NCI-H748 (cell line): ENCODE measurements at regions not wholly inside any gene's neighbourhood (a gene's known extent, or its start where the extent isn't known, plus 50 kb on each side); places are given as distances from the start of the nearest gene placed in this dataset.
"Not testable (repeated sequence)": the region's sequence is repeated elsewhere in the genome, so short reads cannot be mapped to it uniquely, and the experiment has no call there.

Source experiments
- DNase-seq: peaks from one replicate; lab custom pipeline; 2025; ENCODE audit not compliant: unreplicated experiment; lab: John Stamatoyannopoulos, UW

DNA sequence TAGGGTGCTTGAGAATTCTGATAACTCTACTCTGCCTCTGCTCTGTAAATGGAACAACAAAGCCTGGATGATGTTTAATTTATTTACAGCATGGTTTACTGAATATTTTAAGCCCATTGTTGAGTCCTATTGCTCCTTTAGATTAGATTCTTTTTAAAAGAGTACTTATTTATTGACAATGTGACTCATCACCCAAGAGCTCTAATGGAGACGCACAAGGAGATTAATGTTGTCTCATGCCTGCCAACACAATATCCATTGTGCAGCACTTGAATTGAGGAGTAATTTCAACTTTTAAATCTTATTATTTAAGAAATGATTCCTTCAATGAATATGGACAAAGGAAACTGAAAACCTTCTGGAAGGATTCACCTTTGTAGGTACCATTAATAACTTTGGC is 691.4 kb downstream of the ZBBX start:
- no peak for DNase-seq

DNA sequence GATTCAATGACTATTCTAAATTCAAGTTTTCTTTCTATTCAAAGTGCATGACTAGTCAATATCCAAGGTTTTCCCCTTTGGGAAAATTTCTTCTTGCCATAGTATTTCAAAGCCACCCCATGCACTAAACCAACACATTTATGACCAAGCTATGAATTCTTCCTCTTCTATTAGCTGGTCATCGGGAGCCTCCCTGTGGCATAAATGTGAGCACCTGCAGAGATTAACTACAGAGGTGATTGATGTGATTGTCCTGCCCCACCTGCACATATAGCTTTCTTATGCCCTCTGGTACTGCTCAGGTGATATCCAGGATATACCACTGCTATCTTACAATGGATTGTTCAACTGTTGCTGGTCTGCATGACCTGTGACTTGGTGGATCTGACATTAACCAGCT is 694.9 kb downstream of the ZBBX start:
- DNase-seq, result peak; percentile 1

DNA sequence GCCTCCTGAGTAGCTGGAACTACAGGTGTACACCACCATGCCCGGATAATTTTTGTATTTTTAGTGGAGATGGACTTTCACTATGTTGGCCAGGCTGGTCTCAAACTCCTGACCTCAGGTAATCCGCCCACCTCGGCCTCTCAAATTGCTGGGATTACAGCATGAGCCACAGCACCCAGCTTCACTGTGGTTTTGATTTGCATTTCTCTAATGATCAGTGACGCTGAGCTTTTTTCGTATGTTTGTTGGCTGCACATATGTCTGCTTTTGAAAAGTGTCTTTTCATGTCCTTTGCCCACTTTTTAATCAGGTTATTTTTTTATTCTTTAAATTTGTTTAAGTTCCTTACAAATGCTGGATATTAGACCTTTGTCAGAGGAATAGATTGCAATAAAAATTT is 696.0 kb downstream of the ZBBX start:
- DNase-seq, result not testable (repeated sequence)

DNA sequence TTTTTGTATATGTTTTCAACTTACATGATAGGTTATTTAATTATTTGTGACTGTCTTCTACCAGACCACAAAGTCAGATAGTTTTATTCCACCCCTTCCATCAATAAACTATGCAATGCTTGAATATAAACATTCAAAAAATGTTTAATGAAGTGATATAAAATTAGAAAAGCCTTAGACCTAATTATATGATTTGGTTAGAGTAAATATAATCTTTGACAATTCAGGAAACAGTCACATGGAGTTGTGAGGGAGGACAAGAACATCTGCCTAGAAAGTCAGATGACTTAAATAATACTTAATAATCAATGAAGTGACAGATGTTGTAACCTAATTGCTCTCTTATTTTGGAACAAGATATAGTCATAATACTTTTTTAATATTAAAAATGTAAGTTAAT is 710.3 kb downstream of the ZBBX start:
- DNase-seq, result no peak

DNA sequence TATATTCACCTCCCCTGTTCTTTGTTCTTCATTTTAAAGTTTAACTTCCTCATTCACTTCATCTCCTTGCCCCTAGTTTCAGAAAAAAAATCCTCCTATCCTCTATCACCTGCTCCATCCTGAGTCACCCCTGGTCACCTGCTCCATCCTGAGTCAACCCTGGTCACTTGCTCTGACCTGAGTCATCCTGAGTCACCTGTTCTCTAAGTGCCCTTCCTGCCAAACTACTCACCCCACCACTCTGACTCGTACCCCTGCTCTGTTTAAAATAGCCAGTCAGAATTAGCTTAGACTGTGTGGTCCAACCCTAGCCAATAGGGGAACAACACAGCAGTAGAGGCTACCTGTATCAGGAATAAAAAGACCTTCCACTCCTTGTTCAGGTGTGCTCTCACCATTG is 716.9 kb downstream of the ZBBX start:
- no peak for DNase-seq

DNA sequence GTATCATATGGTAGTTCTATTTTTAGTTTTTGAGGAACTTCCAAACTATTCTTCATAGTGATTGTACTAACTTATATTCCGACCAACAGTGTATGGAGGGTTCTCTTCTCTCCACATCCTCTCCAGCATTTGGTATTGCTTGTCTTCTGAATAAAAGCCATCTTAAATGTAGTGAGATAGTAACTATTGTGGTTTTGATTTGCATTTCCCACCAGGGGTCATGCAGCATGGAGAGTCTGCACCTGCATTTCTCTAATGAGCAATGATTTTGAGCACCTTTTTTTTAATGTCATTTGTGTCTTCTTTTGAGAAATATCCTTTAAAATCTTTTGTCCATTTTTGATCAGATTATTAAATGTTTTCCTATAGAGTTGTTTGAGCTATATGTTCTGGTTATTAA is 718.5 kb downstream of the ZBBX start:
- no peak for DNase-seq

DNA sequence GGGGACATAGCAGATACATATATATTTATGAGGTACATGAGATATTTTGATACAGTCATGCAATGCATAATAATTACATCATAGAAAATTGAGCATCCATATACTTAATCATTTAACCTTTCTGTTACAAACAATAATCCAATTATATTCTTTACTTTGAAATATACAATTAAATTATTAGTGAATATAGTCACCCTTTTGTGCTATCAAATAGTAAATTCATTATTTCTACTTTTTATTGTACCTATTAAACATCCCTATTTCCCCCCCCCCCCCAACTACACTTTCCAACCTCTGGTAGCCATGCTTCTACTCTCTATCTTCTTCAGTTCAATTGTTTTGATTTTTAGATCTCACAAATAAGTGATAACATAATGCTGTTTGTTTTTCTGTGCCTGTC is 719.1 kb downstream of the ZBBX start:
- DNase-seq, result no peak

DNA sequence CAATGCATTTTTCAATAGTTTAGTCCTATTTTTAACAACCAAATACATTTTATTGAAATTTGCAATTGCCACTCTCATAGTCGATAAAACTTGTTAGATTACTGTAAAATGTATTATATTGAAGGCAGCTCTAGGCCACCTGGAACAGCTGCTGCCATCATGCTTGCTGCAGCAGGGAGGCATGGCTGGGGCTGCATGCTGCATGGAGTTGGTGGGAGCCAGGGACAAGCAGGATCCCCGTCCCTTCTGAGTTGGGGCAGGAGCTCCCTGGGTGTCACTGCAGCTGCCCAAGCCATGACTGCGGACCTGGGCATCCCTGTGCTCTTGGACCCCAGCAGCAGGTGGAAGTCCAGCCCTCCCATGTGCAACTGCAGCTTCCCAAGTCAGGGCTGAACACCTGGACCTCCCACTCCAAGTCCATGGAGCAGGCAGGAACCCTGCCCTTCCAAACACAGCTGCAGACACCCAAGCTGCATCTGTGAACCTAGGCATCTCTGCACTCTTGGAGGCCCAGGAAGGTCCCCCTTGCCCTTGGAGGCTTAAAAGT is 742.0 kb downstream of the ZBBX start:
- DNase-seq, result no peak

DNA sequence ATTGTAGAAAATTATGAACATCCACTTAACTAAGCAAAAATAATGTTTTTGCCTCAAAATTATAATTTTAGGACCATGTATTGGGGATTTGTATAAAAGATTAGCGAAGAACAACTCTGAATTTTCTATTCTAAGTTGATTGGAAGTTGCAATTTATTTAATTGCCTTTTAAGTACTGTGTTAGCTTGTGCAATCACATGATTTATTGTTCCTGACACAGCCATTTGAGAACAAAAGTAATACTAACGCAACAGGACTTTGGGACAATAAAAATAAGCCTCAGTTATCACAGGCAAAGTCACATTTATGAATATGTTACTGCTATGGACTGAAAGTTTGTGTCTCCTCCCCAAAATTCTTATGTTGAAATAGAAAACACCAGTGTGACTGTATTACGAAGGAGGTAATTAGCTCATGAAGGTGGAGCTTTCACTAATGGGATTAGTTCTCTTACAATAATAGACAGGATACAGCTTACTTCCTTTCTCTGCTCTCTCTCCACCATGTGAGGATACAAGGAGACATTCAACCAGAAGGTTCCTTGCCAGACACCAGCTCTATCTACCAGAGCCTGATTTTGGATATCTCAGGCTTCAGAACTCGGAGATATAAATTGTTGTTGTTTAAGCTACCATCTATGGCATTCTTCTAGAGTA is 745.9 kb downstream of the ZBBX start:
- DNase-seq, result peak; percentile 30

DNA sequence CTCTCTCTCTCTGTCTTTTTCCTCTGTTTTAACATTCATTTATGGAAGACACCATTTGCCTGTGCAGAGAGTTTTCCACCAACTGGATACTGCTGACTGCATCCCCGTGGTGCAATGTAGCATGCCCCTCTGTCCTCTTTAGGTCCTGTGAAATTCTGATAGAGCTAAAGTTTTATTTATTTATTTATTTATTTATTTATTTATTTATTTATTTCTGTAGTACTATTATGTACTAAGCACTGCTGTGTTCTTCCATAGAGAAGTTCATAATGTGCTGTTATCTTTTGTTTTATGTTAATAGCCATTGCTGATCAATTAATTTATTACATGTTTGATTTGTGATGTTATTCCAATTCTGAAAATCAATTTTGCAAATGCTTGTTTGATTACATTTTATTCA is 749.9 kb downstream of the ZBBX start:
- DNase-seq, result no peak

DNA sequence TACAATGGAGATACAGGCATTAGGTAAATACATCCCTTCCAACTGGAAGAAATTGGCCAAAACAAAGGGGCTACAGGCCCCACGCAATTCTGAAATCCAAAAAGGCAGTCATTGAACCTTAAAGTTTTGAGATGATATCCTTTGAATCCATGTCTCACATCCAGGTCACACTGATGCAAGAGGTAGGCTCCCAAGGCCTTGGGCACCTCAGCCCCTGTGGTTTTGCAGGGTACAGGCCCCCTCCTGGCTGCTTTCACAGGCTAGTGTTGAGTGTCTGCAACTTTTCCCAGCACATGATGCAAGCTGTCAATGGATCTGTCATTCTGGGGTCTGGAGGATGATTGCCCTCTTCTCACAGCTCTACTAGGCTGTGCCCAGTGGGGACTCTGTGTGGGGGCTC is 766.7 kb downstream of the ZBBX start:
- no peak for DNase-seq

DNA sequence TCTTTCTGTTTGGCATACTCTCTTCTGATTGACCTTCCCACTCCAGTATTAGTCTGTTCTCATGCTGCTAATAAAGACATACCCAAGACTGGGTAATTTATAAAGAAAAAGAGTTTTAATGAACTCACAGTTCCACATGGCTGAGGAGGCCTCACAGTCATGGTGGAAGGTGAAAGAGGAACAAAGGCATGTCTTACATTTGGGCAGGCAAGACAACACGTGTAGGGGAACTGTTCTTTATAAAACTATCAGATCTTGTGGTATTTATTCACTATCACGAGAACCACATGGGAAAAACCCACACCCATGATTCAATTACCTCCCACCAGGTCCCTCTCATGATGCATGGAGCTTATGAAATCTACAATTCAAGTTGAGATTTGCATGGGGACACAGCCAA is 767.3 kb downstream of the ZBBX start:
- DNase-seq, result not testable (repeated sequence)

DNA sequence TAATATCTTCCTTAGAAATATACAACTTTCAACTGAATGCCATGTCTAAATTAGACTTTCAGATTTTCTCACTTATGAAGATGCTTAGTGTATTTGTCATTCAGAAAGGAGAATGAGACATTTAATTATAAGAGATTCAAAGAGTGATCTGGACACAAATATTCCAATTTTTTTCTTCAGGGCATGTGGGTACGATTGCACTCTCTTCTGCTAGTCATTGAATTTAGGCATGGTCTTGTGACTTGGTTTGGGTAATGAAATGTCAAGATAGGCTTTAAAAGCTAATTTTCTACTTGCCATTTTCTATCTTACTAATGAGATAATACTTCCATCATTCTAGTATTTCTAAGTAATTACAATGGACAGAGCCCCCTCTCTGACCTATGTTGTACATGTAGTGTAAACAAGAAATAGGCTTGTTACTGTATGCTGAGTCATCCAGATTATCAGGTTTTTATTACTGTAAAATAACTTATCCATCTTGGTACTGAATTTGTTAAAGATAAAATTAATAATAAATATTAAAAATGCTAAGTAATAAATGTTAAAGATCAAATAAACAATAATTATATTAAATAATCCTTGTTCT is 770.8 kb upstream of the BCHE start:
- no peak for DNase-seq

DNA sequence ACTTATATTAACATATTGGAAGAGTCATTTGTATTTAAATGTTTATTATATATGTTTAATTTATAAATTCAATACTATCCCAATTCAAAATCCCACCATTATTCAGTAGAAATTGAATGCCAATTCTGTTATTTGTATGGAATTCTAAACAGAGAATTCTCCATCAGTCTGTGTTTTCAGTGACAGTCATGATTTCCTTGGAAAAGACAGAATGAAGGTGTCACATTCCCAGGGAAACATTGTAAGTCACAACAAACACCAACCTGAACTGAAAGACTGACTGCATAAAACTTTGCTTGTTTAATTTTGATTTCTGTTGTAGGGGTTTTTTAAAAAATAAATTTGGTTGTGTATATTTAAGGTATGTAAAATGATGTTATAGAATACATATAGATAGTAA is 769.8 kb upstream of the BCHE start:
- DNase-seq, result no peak

DNA sequence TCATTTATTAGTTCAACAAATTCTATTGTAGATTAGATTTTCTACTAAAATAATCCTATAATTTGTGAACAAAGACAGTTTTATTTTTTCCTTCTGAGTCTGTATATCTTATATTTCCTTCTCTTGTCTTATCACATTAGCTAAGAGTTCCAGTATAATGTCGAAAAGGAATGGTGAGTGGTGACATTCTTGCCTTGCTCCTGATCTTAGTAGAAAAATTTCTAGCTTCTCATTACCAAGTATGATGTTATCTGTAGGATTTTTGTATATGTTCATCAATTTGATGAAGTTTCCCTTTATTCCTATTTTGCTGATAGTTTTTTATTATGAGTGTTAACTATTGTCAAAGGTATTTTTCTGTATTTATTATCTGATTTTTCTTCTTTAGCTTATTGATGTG is 756.6 kb upstream of the BCHE start:
- no peak for DNase-seq

DNA sequence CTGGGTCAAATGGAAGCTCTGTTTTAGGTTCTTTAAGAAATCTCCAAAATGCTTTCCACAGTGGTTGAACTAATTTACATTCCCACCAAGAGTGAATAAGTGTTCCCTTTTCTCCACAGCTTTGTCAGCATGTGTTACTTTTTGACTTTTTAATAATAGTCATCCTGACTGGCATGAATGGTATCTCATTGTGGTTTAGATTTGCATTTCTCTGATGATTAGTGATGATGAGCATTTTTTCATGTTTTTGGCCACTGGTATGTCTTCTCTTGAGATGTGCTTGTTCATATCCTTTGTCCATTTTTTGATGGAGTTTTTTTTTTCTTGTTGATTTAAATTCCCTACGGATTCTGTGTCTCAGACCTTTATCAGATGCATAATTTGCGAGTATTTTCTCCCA is 745.0 kb upstream of the BCHE start:
- no peak for DNase-seq

DNA sequence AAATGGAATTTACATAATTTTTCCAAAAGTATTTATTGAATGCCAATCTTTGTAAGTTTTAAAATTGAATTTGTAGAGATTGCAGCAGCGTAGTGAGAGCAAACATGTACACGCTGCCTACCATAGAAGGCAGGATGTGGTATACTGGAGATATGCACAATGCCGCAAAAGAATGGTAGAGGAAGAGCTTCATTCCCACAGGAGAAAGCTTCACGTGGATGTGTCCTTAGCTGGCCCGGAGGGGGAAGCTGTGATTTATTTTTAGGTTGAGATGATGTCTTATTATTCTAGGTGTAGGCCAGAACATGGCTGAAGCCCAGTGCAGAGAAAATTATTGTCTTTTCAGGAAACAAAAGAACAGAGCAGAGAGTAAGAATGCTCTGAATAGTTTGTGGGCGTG is 743.3 kb upstream of the BCHE start:
- no peak for DNase-seq

DNA sequence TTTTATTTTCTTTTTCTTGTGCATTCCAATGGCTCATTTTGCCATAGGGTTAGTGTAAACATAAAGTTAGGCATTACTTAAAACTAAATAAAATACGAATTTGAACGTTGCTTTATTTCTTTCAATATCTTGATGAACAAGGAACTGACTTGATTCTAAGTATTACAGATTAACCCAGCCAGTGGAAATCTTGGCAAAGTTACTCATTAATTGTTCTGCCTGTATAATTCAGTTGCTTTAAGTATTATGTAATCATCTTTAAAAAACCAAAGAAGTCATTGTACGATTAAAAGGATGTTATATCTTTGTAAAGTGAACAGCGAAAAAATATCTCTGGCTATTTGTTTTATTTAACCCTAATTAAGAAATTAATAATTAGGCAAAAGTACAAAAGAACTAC is 737.9 kb upstream of the BCHE start:
- DNase-seq, result no peak

DNA sequence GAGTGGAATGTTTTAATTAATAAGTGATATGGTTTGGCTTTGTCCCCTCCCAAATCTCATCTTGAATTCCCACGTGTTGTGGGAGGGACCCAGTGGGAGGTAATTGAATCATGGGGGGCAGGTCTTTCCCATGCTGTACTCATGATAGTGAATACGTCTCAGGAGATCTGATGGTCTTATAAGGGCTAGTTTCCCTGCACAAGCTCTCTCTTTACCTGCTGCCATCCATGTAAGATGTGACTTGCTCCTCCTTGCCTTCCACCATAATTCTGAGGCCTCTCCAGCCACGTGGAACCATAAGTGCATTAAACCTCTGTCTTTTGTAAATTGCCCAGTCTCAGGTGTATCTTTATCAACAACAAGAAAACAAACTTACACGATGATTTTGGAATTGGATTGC is 734.5 kb upstream of the BCHE start:
- DNase-seq, result not testable (repeated sequence)

DNA sequence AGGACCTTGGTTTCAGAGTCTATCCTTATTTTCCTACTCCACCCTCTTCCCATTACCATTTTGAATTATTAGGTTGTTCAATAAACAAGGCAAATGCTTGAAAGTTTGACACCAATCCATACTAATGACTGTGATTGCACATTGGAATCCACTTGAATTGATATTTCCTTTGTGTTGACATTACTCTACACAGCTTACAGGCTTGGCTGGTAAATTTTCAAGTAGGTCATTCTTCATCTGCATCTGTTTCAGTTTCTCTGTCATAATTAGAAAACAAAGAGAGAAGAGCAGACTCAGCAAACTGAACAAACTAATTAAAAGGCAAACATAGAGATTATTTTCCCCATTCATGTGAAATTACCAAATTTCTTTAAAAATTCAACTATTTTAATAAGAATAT is 732.9 kb upstream of the BCHE start:
- DNase-seq, result no peak

DNA sequence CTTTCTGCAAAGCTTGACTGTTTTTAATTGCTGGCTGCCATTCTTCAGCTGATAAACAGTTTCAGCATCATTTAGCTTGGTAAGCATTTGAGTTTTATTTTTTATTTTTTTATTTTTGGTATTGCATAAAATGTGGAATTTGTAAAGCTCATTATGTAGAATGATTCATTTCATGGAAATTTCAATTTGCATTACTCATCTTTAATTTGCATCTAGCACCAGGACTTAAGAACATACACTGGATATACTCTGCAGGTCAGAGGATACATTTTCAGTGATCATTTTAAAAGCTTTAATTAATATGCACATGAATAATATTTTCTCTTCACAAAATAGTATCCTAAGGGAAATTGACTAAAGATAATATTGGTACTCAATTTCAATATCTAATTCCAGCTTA is 732.4 kb upstream of the BCHE start:
- no peak for DNase-seq

DNA sequence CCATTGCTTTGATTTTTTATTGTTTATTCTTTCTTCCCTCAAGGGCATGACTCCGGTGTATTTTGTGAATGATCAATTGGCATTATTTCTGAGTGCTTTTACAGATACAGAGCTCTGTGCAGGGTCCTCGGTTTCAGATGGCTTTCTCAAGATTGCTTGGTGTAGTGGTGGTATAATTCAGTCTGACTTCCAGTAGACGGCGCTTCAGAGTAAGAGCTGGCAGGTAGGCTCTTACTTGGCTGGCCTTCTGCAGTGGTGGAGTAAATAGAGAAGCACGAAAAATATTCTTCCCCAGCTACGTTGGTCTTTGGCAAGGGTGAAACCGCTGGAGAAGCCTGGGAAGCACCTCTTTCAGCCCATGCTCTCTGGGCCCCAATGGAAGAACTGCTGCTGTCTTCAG is 723.0 kb upstream of the BCHE start:
- peak; percentile 13 for DNase-seq

DNA sequence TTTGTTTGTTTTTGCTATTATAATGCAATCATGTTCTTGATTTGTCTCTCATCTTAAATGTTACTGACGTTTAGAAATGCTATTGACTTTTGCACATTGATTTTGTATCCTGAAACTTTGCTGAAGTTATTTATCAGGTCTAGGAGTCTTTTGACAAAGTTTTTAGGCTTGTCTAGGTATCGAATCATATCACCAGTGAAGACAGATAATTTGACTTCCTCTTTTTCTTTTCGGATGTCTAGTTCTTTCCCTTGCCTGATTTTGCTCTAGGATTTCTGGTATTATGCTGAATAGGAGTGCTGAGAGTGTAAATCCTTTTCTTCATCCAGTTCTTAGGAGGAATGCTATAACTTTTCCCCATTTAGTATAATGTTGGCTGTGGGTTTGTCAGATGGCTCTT is 719.7 kb upstream of the BCHE start:
- no peak for DNase-seq
